ENCODE measurements at regions not wholly inside any gene's neighbourhood (a gene's known extent, or its start where the extent isn't known, plus 50 kb on each side); places are given as distances from the start of the nearest gene placed in this dataset.

DNA sequence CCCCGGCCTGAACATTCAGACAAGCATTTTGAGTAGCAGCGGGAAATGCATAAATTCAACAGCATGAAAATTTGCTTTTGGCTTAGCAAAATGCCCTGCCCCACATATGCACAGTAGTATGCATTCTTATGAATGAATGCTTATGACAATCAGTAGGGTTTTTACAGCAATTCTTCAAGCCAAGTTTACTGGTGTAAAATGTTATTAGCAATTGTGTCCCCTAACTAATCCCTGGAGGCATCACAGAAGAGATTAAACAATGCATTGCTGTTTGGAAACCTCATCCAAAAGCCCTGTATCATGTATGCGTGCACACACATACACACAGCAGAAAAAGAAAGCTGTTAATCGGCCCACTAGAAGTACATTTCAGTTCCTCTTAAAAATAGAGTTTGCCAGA lies 406.5 kb downstream of the LRIG3 start:
- Histone ChIP-seq H3K4me1 (no peaks in the 10 kb centered on the region), H3K9me3 (peaks cover 13% of the 10 kb centered on the region), H3K36me3 (no peaks in the 10 kb centered on the region), H3K27me3 (ENCODE audit: low read depth) (no peaks in the 10 kb centered on the region), H3K4me3 (no peak overlapping the region), H3K27ac (no peak overlapping the region)
- DNase-seq (no peak), ATAC-seq (no peak)
- TF ChIP-seq, protein P1, sequence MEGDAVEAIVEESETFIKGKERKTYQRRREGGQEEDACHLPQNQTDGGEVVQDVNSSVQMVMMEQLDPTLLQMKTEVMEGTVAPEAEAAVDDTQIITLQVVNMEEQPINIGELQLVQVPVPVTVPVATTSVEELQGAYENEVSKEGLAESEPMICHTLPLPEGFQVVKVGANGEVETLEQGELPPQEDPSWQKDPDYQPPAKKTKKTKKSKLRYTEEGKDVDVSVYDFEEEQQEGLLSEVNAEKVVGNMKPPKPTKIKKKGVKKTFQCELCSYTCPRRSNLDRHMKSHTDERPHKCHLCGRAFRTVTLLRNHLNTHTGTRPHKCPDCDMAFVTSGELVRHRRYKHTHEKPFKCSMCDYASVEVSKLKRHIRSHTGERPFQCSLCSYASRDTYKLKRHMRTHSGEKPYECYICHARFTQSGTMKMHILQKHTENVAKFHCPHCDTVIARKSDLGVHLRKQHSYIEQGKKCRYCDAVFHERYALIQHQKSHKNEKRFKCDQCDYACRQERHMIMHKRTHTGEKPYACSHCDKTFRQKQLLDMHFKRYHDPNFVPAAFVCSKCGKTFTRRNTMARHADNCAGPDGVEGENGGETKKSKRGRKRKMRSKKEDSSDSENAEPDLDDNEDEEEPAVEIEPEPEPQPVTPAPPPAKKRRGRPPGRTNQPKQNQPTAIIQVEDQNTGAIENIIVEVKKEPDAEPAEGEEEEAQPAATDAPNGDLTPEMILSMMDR (IDR thresholded peaks at IDR 0.05), result no peak
- intact Hi-C loops (cut with DNase I), result no loop called here

DNA sequence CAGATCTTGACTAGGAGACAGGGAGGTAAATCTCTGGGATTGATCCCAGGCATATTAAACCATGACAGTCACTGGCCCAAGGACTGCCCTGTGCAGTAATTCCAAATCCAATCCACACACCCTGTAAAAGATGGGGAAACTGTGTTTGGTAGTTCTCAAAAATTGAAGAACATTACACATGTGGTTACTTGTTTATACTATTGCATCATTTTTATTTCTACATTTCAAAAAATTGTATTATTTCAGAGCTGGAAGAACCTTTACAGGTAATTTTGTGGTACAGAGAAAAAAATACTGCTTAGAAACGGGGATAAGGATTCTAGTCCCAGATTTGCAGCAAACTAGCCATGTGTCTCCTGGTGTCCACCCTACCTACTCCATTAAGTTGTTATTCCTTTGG lies 400.5 kb downstream of the LRIG3 start:
- Histone ChIP-seq H3K36me3 (no peaks in the 10 kb centered on the region), H3K9me3 (peaks cover 14% of the 10 kb centered on the region), H3K4me1 (no peaks in the 10 kb centered on the region), H3K4me3 (no peak overlapping the region), H3K27ac (no peak overlapping the region), H3K27me3 (ENCODE audit: low read depth) (no peaks in the 10 kb centered on the region)
- no peak for DNase-seq
- TF ChIP-seq, protein P1 (IDR thresholded peaks at IDR 0.05), result no peak
- ATAC-seq, result no peak
- intact Hi-C loops (cut with DNase I), result no loop called here

DNA sequence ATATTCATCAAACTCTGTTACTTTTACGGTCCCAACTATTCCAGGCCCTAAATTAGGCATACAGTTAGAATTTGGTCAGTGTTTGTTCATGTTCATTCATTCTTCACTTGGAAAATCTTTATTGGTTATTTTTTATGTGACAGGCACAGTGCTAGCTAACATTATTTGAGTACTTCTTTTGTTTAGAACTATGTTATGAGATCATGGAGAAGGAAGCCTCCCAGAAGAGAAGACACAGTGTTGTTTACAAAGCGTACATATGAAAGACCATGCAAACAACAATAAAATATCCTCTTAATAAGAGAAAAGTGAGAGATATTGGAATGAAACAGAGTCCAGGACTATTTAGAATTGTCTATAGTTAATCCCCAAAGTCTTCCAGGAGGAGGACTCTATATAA lies 399.2 kb downstream of the LRIG3 start:
- Histone ChIP-seq H3K9me3 (peaks cover 14% of the 10 kb centered on the region), H3K4me1 (no peaks in the 10 kb centered on the region), H3K36me3 (no peaks in the 10 kb centered on the region), H3K27ac (no peak overlapping the region), H3K27me3 (ENCODE audit: low read depth) (no peaks in the 10 kb centered on the region), H3K4me3 (no peak overlapping the region)
- DNase-seq, result no peak
- intact Hi-C loops (cut with DNase I), result no loop called here
- TF ChIP-seq, protein P1 (IDR thresholded peaks at IDR 0.05), result no peak
- ATAC-seq, result no peak

- H3K4me3 ChIP-seq, result no peak overlapping the region
- intact Hi-C loops (cut with DNase I), result no loop called here
- H3K27me3 ChIP-seq (ENCODE audit: low read depth), result no peaks in the 10 kb centered on the region
- H3K27ac ChIP-seq, result no peak overlapping the region
- no peaks in the 10 kb centered on the region for H3K4me1 ChIP-seq
- TF ChIP-seq, protein P1 (IDR thresholded peaks at IDR 0.05), result no peak
- H3K9me3 ChIP-seq, result peaks cover 14% of the 10 kb centered on the region
- no peaks in the 10 kb centered on the region for H3K36me3 ChIP-seq
- no peak for DNase-seq
- no peak for ATAC-seq
Observed at GRCh38 chr12:58521796-58522195, 398.5 kb downstream of the LRIG3 start.

DNA sequence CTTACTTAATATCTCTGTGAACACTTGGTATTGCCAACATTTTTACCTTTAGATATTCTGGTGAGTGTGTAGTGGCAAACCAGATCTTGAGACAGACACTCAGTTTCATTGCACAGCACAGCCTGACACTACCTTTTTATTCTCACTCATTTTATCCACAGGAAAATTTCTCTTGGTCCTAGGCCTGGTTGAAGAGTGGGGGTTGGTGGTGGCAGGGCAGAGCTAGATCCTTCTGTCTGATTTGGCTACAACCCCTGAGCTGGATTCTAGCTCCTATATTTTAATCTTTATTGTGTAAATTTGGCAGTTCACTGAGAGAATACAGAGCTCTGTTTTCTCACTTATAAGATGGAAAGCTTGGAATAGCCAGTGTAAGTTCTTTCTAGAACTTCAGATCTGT lies 396.9 kb downstream of the LRIG3 start:
- TF ChIP-seq, protein P1 (IDR thresholded peaks at IDR 0.05), result no peak
- DNase-seq (no peak), ATAC-seq (no peak)
- H3K36me3 ChIP-seq, result no peaks in the 10 kb centered on the region
- H3K27ac ChIP-seq, result no peak overlapping the region
- no peaks in the 10 kb centered on the region for H3K4me1 ChIP-seq
- peaks cover 6% of the 10 kb centered on the region for H3K9me3 ChIP-seq
- intact Hi-C loops (cut with DNase I), result no loop called here
- no peak overlapping the region for H3K4me3 ChIP-seq
- no peaks in the 10 kb centered on the region for H3K27me3 ChIP-seq (ENCODE audit: low read depth)

GRCh38 chr12:58528271-58528670 lies 392.0 kb downstream of the LRIG3 start:
- DNase-seq, result no peak
- Histone ChIP-seq H3K27me3 (ENCODE audit: low read depth) (no peaks in the 10 kb centered on the region), H3K9me3 (no peaks in the 10 kb centered on the region), H3K4me1 (peaks cover 7% of the 10 kb centered on the region), H3K4me3 (no peak overlapping the region), H3K27ac (no peak overlapping the region), H3K36me3 (no peaks in the 10 kb centered on the region)
- ATAC-seq, result no peak
- intact Hi-C loops (cut with DNase I), result no loop called here
- TF ChIP-seq, protein P1 (IDR thresholded peaks at IDR 0.05), result no peak
